SK-N-SH (cell line): ENCODE measurements at regions not wholly inside any gene's neighbourhood (a gene's known extent, or its start where the extent isn't known, plus 50 kb on each side); places are given as distances from the start of the nearest gene placed in this dataset.

ENCODE experiments used
- CTCF ChIA-PET: fragments of 300-600, 350-600 bp; formaldehyde crosslinking; extraction: SDS; loops from one replicate; lab custom pipeline; 2021; lab: Yijun Ruan, JAX
- POLR2A ChIA-PET: fragments of 350-600 bp; sonication (Branson Sonifier 250); formaldehyde crosslinking; extraction: SDS; loops from one replicate; lab custom pipeline; 2020; ENCODE audit warnings: antibody characterized with exemption, inconsistent platforms; lab: Yijun Ruan, JAX
- DNase-seq: peaks from one replicate; pipeline ENCODE4 v3.0.0; 2012
- H2AFZ ChIP-seq: fragments of 200-600 bp; sonication (generic); 2 replicates; pipeline ENCODE4 v1.8.1; 2016; ENCODE audit warnings: antibody characterized with exemption, mild to moderate bottlenecking, low read depth
- H3F3A ChIP-seq: fragments of 200-600 bp; sonication (generic); replicated peaks from 2 replicates; pipeline ENCODE3; 2016; ENCODE audit warnings: antibody characterized with exemption, mild to moderate bottlenecking; ENCODE audit not compliant: insufficient read depth
- H3K27ac ChIP-seq, 2 experiments: fragments of 200-500 bp in 1 of 2; fragments of 200-600 bp in 1 of 2; sonication (Bioruptor generic) in 1 of 2; sonication (generic), shearing (Covaris generic) in 1 of 2; 2 replicates each; pipeline versions ENCODE4 v1.5.1 to v1.6.1; 2014 to 2016; ENCODE audit warnings: low read depth in 2 of 2, inconsistent platforms in 1 of 2, low read length in 1 of 2, mild to moderate bottlenecking in 1 of 2, mixed read lengths in 1 of 2
- H3K27me3 ChIP-seq: fragments of 200-600 bp; sonication (generic), shearing (Covaris generic); 2 replicates; pipeline ENCODE4 v1.6.1; 2016; ENCODE audit warnings: mixed run types; ENCODE audit not compliant: insufficient read depth
- H3K36me3 ChIP-seq, 2 experiments: fragments of 200-500 bp in 1 of 2; fragments of 200-600 bp in 1 of 2; sonication (Bioruptor generic) in 1 of 2; sonication (generic) in 1 of 2; replicated peaks in 1 of 2; 2 replicates each; pipeline versions ENCODE3 to v1.5.1; 2014 to 2016; ENCODE audit warnings: low read length in 1 of 2, mild to moderate bottlenecking in 1 of 2; ENCODE audit not compliant: insufficient read depth in 2 of 2, control insufficient read depth in 1 of 2
- H3K4me1 ChIP-seq, 2 experiments: fragments of 200-500 bp in 1 of 2; fragments of 200-600 bp in 1 of 2; sonication (Bioruptor generic) in 1 of 2; sonication (generic), shearing (Covaris generic) in 1 of 2; 2 replicates each; pipeline versions ENCODE4 v1.5.1 to v1.6.1; 2014 to 2016; ENCODE audit warnings: low read depth in 1 of 2, low read length in 1 of 2, mixed run types in 1 of 2; ENCODE audit not compliant: insufficient read depth in 2 of 2, control insufficient read depth in 1 of 2
- H3K4me2 ChIP-seq: fragments of 200-600 bp; sonication (generic), shearing (Covaris generic); 2 replicates; pipeline ENCODE4 v1.6.1; 2017; ENCODE audit warnings: mixed run types
- H3K4me3 ChIP-seq, 2 experiments: fragments of 200-500 bp in 1 of 2; fragments of 200-600 bp in 1 of 2; sonication (Bioruptor generic) in 1 of 2; sonication (generic), shearing (Covaris generic) in 1 of 2; 2 replicates each; pipeline versions ENCODE4 v1.5.1 to v1.8.1; 2014 to 2016; ENCODE audit warnings: low read depth in 2 of 2, inconsistent platforms in 1 of 2, low read length in 1 of 2, mild to moderate bottlenecking in 1 of 2, mixed read lengths in 1 of 2, moderate library complexity in 1 of 2
- H3K79me2 ChIP-seq: fragments of 200-600 bp; sonication (generic); 2 replicates; pipeline ENCODE4 v1.8.1; 2017; ENCODE audit warnings: mild to moderate bottlenecking; ENCODE audit not compliant: insufficient read depth
- H3K9ac ChIP-seq: fragments of 200-600 bp; sonication (generic); 2 replicates; pipeline ENCODE4 v1.6.1; 2017; ENCODE audit warnings: mixed run types
- H3K9me2 ChIP-seq: fragments of 200-600 bp; sonication (generic); 2 replicates; pipeline ENCODE4 v1.6.1; 2017; ENCODE audit warnings: mixed run types
- H3K9me3 ChIP-seq: fragments of 200-600 bp; sonication (generic); 2 replicates; pipeline ENCODE4 v1.6.1; 2017; ENCODE audit warnings: mixed run types, mild to moderate bottlenecking, moderate library complexity
- H4K20me1 ChIP-seq: fragments of 200-600 bp; sonication (generic); 2 replicates; pipeline ENCODE4 v1.6.1; 2017; ENCODE audit warnings: mild to moderate bottlenecking, mixed run types; ENCODE audit not compliant: insufficient read depth
- CHD2 ChIP-seq: fragments of 150-350 bp; IDR thresholded peaks from 2 replicates; pipeline ENCODE4 v1.6.1; 2018; ENCODE audit warnings: low read length; ENCODE audit not compliant: partially characterized antibody
- EP300 ChIP-seq, 2 experiments: IDR thresholded peaks; 2 replicates each; pipeline versions ENCODE4 v1.4.0 to v1.6.1; 2012; ENCODE audit warnings: borderline replicate concordance in 1 of 2, low read depth in 1 of 2, low read length in 1 of 2
- EZH2phosphoT487 ChIP-seq: fragments of 200-600 bp; sonication (generic); IDR thresholded peaks from 2 replicates; pipeline ENCODE4 v1.6.1; 2017; ENCODE audit warnings: low read depth, mixed run types, mild to moderate bottlenecking, antibody characterized with exemption, moderate library complexity, borderline replicate concordance
- FOSL2 ChIP-seq: IDR thresholded peaks from 2 replicates; pipeline ENCODE4 v1.4.0; 2012; ENCODE audit warnings: low read depth, mild to moderate bottlenecking, moderate library complexity, borderline replicate concordance
- FOXJ3 ChIP-seq: sonication (generic); formaldehyde crosslinking; IDR thresholded peaks from 2 replicates; pipeline ENCODE4 v1.5.1; 2020; ENCODE audit warnings: mild to moderate bottlenecking, missing genetic modification reagents
- FOXM1 ChIP-seq: IDR thresholded peaks from 2 replicates; pipeline ENCODE4 v1.4.0; 2012; ENCODE audit warnings: low read depth, mild to moderate bottlenecking
- GATA2 ChIP-seq: sonication (generic); formaldehyde crosslinking; IDR thresholded peaks from 2 replicates; pipeline ENCODE4 v1.5.0; 2020; ENCODE audit warnings: mild to moderate bottlenecking, missing genetic modification reagents
- MEF2A ChIP-seq: IDR thresholded peaks from 2 replicates; pipeline ENCODE4 v1.4.0; 2012; ENCODE audit warnings: low read depth, borderline replicate concordance
- MXI1 ChIP-seq: IDR thresholded peaks from 2 replicates; pipeline ENCODE4 v1.6.1; 2012; ENCODE audit warnings: mild to moderate bottlenecking, low read depth, low read length, improper control_type of control experiment
- NFIC ChIP-seq: IDR thresholded peaks from 2 replicates; pipeline ENCODE4 v1.4.0; 2012; ENCODE audit warnings: borderline replicate concordance
- NRF1 ChIP-seq: IDR thresholded peaks from 2 replicates; pipeline ENCODE4 v1.6.1; 2012; ENCODE audit warnings: low read depth, mild to moderate bottlenecking, low read length
- POLR2AphosphoS5 ChIP-seq: IDR thresholded peaks from 2 replicates; pipeline ENCODE4 v1.6.1; 2012; ENCODE audit warnings: low read depth, low read length
- RAD21 ChIP-seq: IDR thresholded peaks from 2 replicates; pipeline ENCODE4 v1.6.1; 2012; ENCODE audit warnings: mild to moderate bottlenecking, low read length
- RFX5 ChIP-seq: IDR thresholded peaks from 2 replicates; pipeline ENCODE4 v1.6.1; 2012; ENCODE audit warnings: mild to moderate bottlenecking, improper control_type of control experiment, low read length
- RXRA ChIP-seq: IDR thresholded peaks from 2 replicates; pipeline ENCODE4 v1.4.0; 2012; ENCODE audit warnings: low read depth, mild to moderate bottlenecking, borderline replicate concordance
- SMC3 ChIP-seq: IDR thresholded peaks from 2 replicates; pipeline ENCODE4 v1.6.1; 2012; ENCODE audit warnings: low read depth, low read length, improper control_type of control experiment
- TEAD4 ChIP-seq: IDR thresholded peaks from 2 replicates; pipeline ENCODE4 v1.4.0; 2012; ENCODE audit warnings: mild to moderate bottlenecking, borderline replicate concordance; ENCODE audit not compliant: insufficient read depth
- YY1 ChIP-seq: IDR thresholded peaks from 2 replicates; pipeline ENCODE4 v1.4.0; 2012; ENCODE audit warnings: low read depth, mild to moderate bottlenecking
- WGBS: methylation state at CpG from one replicate; pipeline ENCODE4 v1.1.6; 2017; ENCODE audit warnings: low lambda C conversion rate; 5-methylcytosine and 5-hydroxymethylcytosine counted together
- TF ChIP-seq, protein P1 (sequence below): fragments of 150-350 bp; IDR thresholded peaks from 2 replicates; pipeline ENCODE4 v1.6.1; 2017; ENCODE audit warnings: antibody characterized with exemption, low read length, low read depth, borderline replicate concordance
- TF ChIP-seq, protein P2 (sequence below): IDR thresholded peaks from 2 replicates; pipeline ENCODE4 v1.4.0; 2012; ENCODE audit warnings: low read depth
- TF ChIP-seq, protein P3 (sequence below): fragments of 150-350 bp; IDR thresholded peaks from 2 replicates; pipeline ENCODE4 v1.6.1; 2016; ENCODE audit warnings: mild to moderate bottlenecking, low read depth, low read length
- TF ChIP-seq, protein P4 (sequence below): IDR thresholded peaks from 2 replicates; pipeline ENCODE4; 2012
- TF ChIP-seq, protein P5 (sequence below): IDR thresholded peaks from 2 replicates; pipeline ENCODE4 v1.4.0; 2012; ENCODE audit warnings: low read depth, borderline replicate concordance

DNA sequence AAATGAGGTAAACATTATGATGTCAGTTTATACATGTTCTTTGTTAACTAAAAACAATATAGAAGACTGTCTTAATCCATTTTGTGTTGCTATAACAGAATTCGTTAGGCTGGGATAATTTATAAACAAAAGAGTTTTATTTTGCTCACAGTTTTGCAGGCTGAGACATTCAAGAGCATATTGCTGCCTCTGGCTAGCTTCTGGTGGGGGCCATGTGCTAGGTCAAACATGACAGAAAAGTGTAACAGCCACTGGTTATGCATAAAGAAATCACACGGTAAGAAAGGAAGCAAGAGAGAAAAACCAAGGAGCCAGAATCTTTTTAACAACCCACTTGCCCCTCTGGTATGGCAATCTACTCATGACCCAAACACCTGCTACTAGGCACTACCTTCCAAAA, 776.7 kb downstream of the PLOD2 start:
- H3K79me2 ChIP-seq = no peaks in the 10 kb centered on the region
- DNase-seq = no peak
- H3K4me2 ChIP-seq = no peak overlapping the region
- no peak overlapping the region for H3K4me3 ChIP-seq
- H3K9ac ChIP-seq = no peak overlapping the region
- 25% methylated on average over 2 of the region's 2 CpGs for WGBS
- H3K9me2 ChIP-seq = no peaks in the 10 kb centered on the region
- no peak overlapping the region for H2AFZ ChIP-seq
- no peaks in the 10 kb centered on the region for H3K9me3 ChIP-seq
- no peaks in the 10 kb centered on the region for H3K4me1 ChIP-seq
- no peak for TF ChIP-seq NRF1
- no peak for TF ChIP-seq TEAD4
- no peak for TF ChIP-seq RAD21
- no peak for TF ChIP-seq YY1
- TF ChIP-seq RFX5 = no peak
- TF ChIP-seq, protein P1, sequence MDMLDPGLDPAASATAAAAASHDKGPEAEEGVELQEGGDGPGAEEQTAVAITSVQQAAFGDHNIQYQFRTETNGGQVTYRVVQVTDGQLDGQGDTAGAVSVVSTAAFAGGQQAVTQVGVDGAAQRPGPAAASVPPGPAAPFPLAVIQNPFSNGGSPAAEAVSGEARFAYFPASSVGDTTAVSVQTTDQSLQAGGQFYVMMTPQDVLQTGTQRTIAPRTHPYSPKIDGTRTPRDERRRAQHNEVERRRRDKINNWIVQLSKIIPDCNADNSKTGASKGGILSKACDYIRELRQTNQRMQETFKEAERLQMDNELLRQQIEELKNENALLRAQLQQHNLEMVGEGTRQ = no peak
- no peak for TF ChIP-seq MEF2A
- TF ChIP-seq, protein P2, sequence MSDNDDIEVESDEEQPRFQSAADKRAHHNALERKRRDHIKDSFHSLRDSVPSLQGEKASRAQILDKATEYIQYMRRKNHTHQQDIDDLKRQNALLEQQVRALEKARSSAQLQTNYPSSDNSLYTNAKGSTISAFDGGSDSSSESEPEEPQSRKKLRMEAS = no peak
- TF ChIP-seq NFIC = no peak
- TF ChIP-seq EZH2phosphoT487 = no peak
- TF ChIP-seq CHD2 = no peak
- TF ChIP-seq RXRA = no peak
- TF ChIP-seq, protein P3, sequence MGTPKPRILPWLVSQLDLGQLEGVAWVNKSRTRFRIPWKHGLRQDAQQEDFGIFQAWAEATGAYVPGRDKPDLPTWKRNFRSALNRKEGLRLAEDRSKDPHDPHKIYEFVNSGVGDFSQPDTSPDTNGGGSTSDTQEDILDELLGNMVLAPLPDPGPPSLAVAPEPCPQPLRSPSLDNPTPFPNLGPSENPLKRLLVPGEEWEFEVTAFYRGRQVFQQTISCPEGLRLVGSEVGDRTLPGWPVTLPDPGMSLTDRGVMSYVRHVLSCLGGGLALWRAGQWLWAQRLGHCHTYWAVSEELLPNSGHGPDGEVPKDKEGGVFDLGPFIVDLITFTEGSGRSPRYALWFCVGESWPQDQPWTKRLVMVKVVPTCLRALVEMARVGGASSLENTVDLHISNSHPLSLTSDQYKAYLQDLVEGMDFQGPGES = no peak
- H3K27ac ChIP-seq = no peak overlapping the region
- H3K27me3 ChIP-seq = no peaks in the 10 kb centered on the region
- ChIA-PET CTCF (no interaction called here), POLR2A (no interaction called here)
- no peaks in the 10 kb centered on the region for H4K20me1 ChIP-seq
- no peaks in the 10 kb centered on the region for H3F3A ChIP-seq
- H3K36me3 ChIP-seq = no peaks in the 10 kb centered on the region

DNA sequence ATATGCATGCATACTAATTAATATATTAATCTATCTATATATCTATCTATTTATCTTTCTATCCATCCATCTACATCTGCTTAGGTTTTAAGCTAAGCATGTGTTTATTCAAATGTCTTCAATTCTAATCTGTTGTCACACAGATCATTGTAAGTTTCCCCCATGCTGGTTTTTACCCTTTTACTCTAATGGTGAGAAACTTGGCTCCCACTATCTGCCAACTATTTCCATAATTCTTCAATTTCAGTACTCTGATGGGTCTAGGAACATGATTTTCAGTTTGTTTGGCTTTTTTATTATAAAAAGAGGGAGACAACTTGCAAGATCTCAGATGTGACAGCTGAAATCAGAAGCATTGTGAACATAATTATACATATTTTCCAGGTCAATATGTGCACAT, 773.8 kb downstream of the PLOD2 start:
- no peak for DNase-seq
- POLR2A ChIA-PET = no interaction called here
- TF ChIP-seq FOXJ3 (CRISPR knock-in tag) (no peak), GATA2 (CRISPR knock-in tag) (no peak), FOSL2 (no peak), EZH2phosphoT487 (no peak), NFIC (no peak), MXI1 (no peak), POLR2AphosphoS5 (no peak), FOXM1 (no peak), EP300 (IDR thresholded peaks at IDR 0.05; ENCODE audit: borderline replicate concordance in 1 of 2, low read depth in 1 of 2, low read length in 1 of 2) (no peak), SMC3 (no peak)
- TF ChIP-seq, protein P3 = no peak
- TF ChIP-seq, protein P4, sequence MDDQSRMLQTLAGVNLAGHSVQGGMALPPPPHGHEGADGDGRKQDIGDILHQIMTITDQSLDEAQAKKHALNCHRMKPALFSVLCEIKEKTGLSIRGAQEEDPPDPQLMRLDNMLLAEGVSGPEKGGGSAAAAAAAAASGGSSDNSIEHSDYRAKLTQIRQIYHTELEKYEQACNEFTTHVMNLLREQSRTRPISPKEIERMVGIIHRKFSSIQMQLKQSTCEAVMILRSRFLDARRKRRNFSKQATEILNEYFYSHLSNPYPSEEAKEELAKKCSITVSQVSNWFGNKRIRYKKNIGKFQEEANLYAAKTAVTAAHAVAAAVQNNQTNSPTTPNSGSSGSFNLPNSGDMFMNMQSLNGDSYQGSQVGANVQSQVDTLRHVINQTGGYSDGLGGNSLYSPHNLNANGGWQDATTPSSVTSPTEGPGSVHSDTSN = no peak
- TF ChIP-seq, protein P5, sequence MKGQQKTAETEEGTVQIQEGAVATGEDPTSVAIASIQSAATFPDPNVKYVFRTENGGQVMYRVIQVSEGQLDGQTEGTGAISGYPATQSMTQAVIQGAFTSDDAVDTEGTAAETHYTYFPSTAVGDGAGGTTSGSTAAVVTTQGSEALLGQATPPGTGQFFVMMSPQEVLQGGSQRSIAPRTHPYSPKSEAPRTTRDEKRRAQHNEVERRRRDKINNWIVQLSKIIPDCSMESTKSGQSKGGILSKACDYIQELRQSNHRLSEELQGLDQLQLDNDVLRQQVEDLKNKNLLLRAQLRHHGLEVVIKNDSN = no peak
- TF ChIP-seq, protein P1 = no peak
- TF ChIP-seq, protein P2 = no peak

More for the DNA sequence above, 773.8 kb downstream of the PLOD2 start:
- no peaks in the 10 kb centered on the region for H3F3A ChIP-seq
- H3K4me3 ChIP-seq = no peak overlapping the region
- CTCF ChIA-PET = no interaction called here
- H3K4me1 ChIP-seq = no peaks in the 10 kb centered on the region
- no peak overlapping the region for H2AFZ ChIP-seq
- no peaks in the 10 kb centered on the region for H3K27me3 ChIP-seq
- no peaks in the 10 kb centered on the region for H3K36me3 ChIP-seq
- no peaks in the 10 kb centered on the region for H3K9me2 ChIP-seq
- H4K20me1 ChIP-seq = no peaks in the 10 kb centered on the region
- no peak overlapping the region for H3K4me2 ChIP-seq
- no peak overlapping the region for H3K9ac ChIP-seq
- H3K9me3 ChIP-seq = no peaks in the 10 kb centered on the region
- no peak overlapping the region for H3K27ac ChIP-seq
- no peaks in the 10 kb centered on the region for H3K79me2 ChIP-seq
